ENCODE measurements at regions not wholly inside any gene's neighbourhood (a gene's known extent, or its start where the extent isn't known, plus 50 kb on each side); places are given as distances from the start of the nearest gene placed in this dataset.

GRCh38 chr7:24034251-24034650 lies 249.7 kb upstream of the NPY start:
- H3K4me1 Mint-ChIP-seq (ENCODE audit: low read depth): peaks cover 6% of the 10 kb centered on the region
- H3K36me3 Mint-ChIP-seq (ENCODE audit: low read depth): no peaks in the 10 kb centered on the region
- H3K27ac Mint-ChIP-seq: no peak overlapping the region
- no peak for DNase-seq (ENCODE audit: low spot score)
- H3K4me3 Mint-ChIP-seq: no peak overlapping the region
- no peaks in the 10 kb centered on the region for H3K27me3 Mint-ChIP-seq (ENCODE audit: low read depth)
- H3K9me3 Mint-ChIP-seq: no peaks in the 10 kb centered on the region

DNA sequence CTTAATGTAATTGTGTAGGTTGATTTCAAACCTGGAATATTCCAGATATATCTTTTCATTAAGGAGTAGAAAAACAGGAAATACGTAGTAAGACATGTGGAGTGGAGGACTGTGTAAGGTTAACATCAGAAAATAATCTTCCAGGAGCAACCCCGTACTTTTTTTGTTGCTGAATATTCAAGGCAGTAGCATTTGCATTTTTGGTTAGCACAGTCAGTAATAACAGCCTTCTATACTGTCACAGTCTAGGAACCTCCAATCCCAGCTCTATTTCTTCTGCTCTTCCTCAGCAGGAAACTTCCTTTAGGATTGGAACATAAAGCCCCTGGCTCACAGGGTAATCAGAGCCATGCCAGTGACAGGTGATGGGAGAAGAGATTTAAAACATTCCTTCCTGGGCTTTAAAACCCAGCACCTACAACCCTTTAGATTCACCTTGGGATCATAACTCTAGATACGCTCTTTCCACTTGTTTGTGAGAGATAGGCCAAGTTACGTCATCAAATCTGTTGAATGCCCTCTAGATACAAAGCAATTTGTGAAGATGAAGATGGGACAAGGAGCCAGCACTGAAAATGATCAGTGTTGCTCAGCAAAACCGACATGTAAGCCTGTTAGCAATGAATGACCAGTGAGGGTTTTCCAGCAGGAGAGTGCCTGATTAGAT lies 248.5 kb upstream of the NPY start:
- Mint-ChIP-seq H3K9me3 (no peaks in the 10 kb centered on the region), H3K4me3 (no peak overlapping the region)

GRCh38 chr7:24036033-24036412 lies 248.0 kb upstream of the NPY start:
- H3K9me3 Mint-ChIP-seq: no peaks in the 10 kb centered on the region
- H3K27me3 Mint-ChIP-seq (ENCODE audit: low read depth): no peaks in the 10 kb centered on the region
- DNase-seq (ENCODE audit: low spot score): no peak
- peaks cover 6% of the 10 kb centered on the region for H3K4me1 Mint-ChIP-seq (ENCODE audit: low read depth)
- H3K4me3 Mint-ChIP-seq: no peak overlapping the region
- H3K27ac Mint-ChIP-seq: no peak overlapping the region
- H3K36me3 Mint-ChIP-seq (ENCODE audit: low read depth): no peaks in the 10 kb centered on the region

More for the DNA sequence above, 248.5 kb upstream of the NPY start:
- Mint-ChIP-seq H3K27ac (no peak overlapping the region), H3K36me3 (ENCODE audit: low read depth) (no peaks in the 10 kb centered on the region), H3K4me1 (ENCODE audit: low read depth) (peaks cover 6% of the 10 kb centered on the region), H3K27me3 (ENCODE audit: low read depth) (no peaks in the 10 kb centered on the region)
- DNase-seq (ENCODE audit: low spot score): no peak

GRCh38 chr7:24038993-24039392 lies 245.0 kb upstream of the NPY start:
- Mint-ChIP-seq H3K27ac (no peak overlapping the region), H3K27me3 (ENCODE audit: low read depth) (no peaks in the 10 kb centered on the region), H3K9me3 (no peaks in the 10 kb centered on the region), H3K4me1 (ENCODE audit: low read depth) (peaks cover 6% of the 10 kb centered on the region), H3K4me3 (no peak overlapping the region), H3K36me3 (ENCODE audit: low read depth) (no peaks in the 10 kb centered on the region)
- no peak for DNase-seq (ENCODE audit: low spot score)

DNA sequence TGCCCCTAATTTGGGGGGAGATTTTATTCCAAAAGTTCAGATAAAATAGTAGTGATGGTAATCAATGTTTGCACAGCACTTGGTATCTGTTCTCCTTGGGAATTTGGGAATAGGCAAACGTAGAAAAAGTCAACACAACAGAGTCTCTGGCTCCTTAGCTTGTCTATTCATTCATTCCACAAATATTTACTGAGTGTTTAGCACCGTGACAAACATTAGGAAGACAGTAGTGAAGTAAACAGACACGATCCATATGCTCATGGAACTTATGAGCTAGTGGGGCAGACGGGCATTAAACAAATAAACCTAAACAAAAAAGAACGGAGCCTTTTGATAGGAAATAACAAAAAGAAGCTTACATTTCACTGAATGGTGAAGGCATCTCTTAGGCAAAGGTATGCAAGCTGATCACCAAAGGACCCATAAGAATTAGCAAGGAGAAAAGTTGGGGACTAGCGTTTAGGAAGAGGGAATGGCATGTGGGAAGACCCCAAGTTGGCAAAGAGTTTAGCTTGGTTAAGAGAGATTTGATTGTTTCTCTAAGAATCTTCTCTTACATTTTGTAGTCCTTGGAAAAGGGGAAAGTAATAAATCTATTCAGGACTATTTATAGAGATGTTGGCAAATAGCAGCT lies 243.9 kb upstream of the NPY start:
- no peaks in the 10 kb centered on the region for H3K36me3 Mint-ChIP-seq (ENCODE audit: low read depth)
- H3K27ac Mint-ChIP-seq: no peak overlapping the region
- H3K27me3 Mint-ChIP-seq (ENCODE audit: low read depth): peaks cover 5% of the 10 kb centered on the region
- no peak overlapping the region for H3K4me3 Mint-ChIP-seq
- H3K4me1 Mint-ChIP-seq (ENCODE audit: low read depth): peaks cover 6% of the 10 kb centered on the region
- no peak for DNase-seq (ENCODE audit: low spot score)
- no peaks in the 10 kb centered on the region for H3K9me3 Mint-ChIP-seq

DNA sequence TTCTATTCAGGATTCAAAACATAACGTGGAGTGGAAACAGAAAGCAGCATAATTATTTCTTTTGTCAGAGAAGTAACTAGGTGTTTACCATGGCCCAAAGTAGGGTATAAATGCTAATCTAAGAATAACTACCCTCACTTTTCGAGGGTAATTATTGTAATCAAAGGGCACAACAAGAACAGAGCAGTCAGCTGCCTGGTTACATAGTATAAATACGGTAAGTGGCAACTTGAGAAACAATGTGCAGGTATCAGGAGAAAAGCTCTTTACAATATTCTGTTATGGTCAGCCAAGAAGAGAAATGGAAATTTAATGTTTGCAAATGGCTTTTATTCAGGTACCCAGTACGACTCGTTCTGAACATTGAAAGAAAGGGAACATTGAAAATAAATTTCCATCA lies 242.0 kb upstream of the NPY start:
- Mint-ChIP-seq H3K27ac (no peak overlapping the region), H3K9me3 (no peaks in the 10 kb centered on the region), H3K27me3 (ENCODE audit: low read depth) (peaks cover 5% of the 10 kb centered on the region), H3K4me1 (ENCODE audit: low read depth) (no peaks in the 10 kb centered on the region), H3K4me3 (no peak overlapping the region), H3K36me3 (ENCODE audit: low read depth) (no peaks in the 10 kb centered on the region)
- no peak for DNase-seq (ENCODE audit: low spot score)

DNA sequence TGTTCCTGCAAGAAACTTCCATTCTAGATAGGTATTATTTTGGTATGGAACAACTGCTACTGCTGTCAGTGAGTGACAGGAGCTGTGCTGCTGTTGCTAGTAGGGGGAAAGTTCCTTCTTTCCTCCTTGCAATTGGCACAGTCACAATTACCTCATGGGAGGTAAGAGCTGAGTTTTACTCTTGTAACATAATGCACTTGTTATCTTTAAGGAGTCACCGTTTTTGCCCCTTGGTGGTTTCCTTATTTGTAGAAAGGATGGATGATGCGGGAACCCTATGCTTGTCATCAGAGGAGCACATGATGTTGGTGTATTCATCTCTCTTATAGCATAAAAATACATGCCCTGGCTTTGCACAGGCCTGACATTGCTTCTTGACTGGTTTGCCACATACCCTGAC lies 234.7 kb upstream of the NPY start:
- DNase-seq (ENCODE audit: low spot score): no peak
- Mint-ChIP-seq H3K27ac (no peak overlapping the region), H3K36me3 (ENCODE audit: low read depth) (no peaks in the 10 kb centered on the region), H3K27me3 (ENCODE audit: low read depth) (peaks cover 29% of the 10 kb centered on the region), H3K4me1 (ENCODE audit: low read depth) (peaks cover 10% of the 10 kb centered on the region), H3K9me3 (no peaks in the 10 kb centered on the region), H3K4me3 (no peak overlapping the region)

DNA sequence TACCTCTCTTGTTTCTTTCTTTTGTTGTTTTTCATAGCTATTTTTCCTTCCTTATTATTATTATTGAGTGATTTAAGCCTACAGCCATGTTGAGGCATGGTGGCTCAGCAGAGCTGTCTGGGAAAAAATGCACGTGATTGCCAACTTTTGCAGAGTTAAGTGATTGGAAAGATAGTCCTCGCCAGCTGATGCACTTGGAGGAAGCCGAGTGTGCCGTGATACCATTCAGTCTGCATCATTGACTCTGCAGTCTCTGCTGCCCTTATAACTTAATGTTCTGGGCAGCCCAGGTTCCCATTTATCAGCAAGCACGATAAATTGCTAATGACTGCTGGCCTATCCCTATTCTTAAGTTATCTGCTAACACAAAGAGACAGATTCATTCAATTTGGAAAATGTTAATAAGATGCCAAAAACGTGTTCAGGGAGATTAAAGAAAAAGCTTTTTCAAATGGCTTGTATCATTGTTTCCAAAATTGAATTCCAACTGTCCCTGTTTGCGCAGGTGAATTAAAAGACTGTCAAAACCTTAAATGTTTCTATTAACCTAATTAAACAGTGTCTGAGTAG lies 232.9 kb upstream of the NPY start:
- H3K36me3 Mint-ChIP-seq (ENCODE audit: low read depth): no peaks in the 10 kb centered on the region

GRCh38 chr7:24051651-24052050 lies 232.3 kb upstream of the NPY start:
- no peak overlapping the region for H3K27ac Mint-ChIP-seq
- H3K36me3 Mint-ChIP-seq (ENCODE audit: low read depth): no peaks in the 10 kb centered on the region
- H3K4me1 Mint-ChIP-seq (ENCODE audit: low read depth): peaks cover 10% of the 10 kb centered on the region
- DNase-seq (ENCODE audit: low spot score): no peak
- no peak overlapping the region for H3K4me3 Mint-ChIP-seq
- peaks cover 36% of the 10 kb centered on the region for H3K27me3 Mint-ChIP-seq (ENCODE audit: low read depth)
- H3K9me3 Mint-ChIP-seq: no peaks in the 10 kb centered on the region

More for the DNA sequence above, 232.9 kb upstream of the NPY start:
- H3K27ac Mint-ChIP-seq: no peak overlapping the region
- H3K27me3 Mint-ChIP-seq (ENCODE audit: low read depth): peaks cover 36% of the 10 kb centered on the region
- no peak for DNase-seq (ENCODE audit: low spot score)
- no peak overlapping the region for H3K4me3 Mint-ChIP-seq
- no peaks in the 10 kb centered on the region for H3K9me3 Mint-ChIP-seq
- H3K4me1 Mint-ChIP-seq (ENCODE audit: low read depth): peaks cover 10% of the 10 kb centered on the region

DNA sequence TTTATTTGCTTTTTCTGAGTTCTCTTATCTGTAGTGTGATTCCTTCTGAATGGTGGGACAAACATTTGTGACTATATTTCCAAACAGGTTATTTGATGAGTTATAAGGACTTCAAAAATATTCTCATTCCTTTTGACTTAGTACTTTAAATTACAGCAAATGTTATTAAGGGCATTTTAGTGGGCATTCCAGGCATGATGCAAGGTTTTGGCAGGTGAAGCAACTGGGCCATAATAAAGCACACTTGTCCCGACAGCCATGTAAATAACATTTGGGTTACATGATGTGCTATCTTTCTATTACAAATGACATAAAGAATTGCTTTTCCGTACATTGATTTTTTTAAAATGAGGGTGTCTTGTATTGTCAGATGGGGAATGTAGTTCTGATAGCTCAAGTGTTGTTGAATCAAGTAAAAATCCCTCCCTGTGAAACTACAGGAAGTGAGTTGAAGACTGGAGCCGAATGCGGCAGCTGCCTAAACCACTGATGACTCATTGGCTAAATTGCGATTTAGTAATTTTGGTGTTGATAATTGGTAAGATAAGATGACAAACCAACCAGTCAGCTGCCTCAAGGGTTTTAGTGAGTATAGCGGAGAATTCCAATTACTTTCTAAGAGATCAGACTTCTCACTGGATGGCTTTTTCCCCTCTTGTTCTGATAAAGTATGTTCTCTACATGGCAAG lies 231.3 kb upstream of the NPY start:
- Mint-ChIP-seq H3K36me3 (ENCODE audit: low read depth) (no peaks in the 10 kb centered on the region), H3K27ac (no peak overlapping the region)

GRCh38 chr7:24054236-24054635 lies 229.8 kb upstream of the NPY start:
- H3K4me1 Mint-ChIP-seq (ENCODE audit: low read depth): peaks cover 10% of the 10 kb centered on the region
- no peak for DNase-seq (ENCODE audit: low spot score)
- H3K27me3 Mint-ChIP-seq (ENCODE audit: low read depth): peaks cover 34% of the 10 kb centered on the region
- no peak overlapping the region for H3K4me3 Mint-ChIP-seq
- no peak overlapping the region for H3K27ac Mint-ChIP-seq
- no peaks in the 10 kb centered on the region for H3K36me3 Mint-ChIP-seq (ENCODE audit: low read depth)
- H3K9me3 Mint-ChIP-seq: no peaks in the 10 kb centered on the region

More for the DNA sequence above, 231.3 kb upstream of the NPY start:
- Mint-ChIP-seq H3K9me3 (no peaks in the 10 kb centered on the region), H3K27me3 (ENCODE audit: low read depth) (peaks cover 35% of the 10 kb centered on the region), H3K4me3 (no peak overlapping the region), H3K4me1 (ENCODE audit: low read depth) (peaks cover 10% of the 10 kb centered on the region)
- DNase-seq (ENCODE audit: low spot score): peak; percentile 15

GRCh38 chr7:24057243-24057642 lies 226.7 kb upstream of the NPY start:
- peaks cover 26% of the 10 kb centered on the region for H3K27me3 Mint-ChIP-seq (ENCODE audit: low read depth)

GRCh38 chr7:24058953-24059352 lies 225.0 kb upstream of the NPY start:
- no peak for DNase-seq (ENCODE audit: low spot score)
- Mint-ChIP-seq H3K27ac (no peak overlapping the region), H3K4me1 (ENCODE audit: low read depth) (no peaks in the 10 kb centered on the region)

More at GRCh38 chr7:24057243-24057642, 226.7 kb upstream of the NPY start:
- Mint-ChIP-seq H3K4me1 (ENCODE audit: low read depth) (peaks cover 10% of the 10 kb centered on the region), H3K9me3 (no peaks in the 10 kb centered on the region), H3K36me3 (ENCODE audit: low read depth) (no peaks in the 10 kb centered on the region), H3K4me3 (no peak overlapping the region), H3K27ac (no peak overlapping the region)
- DNase-seq (ENCODE audit: low spot score): no peak

GRCh38 chr7:24059775-24060174 lies 224.2 kb upstream of the NPY start:
- Mint-ChIP-seq H3K36me3 (ENCODE audit: low read depth) (no peaks in the 10 kb centered on the region), H3K27ac (no peak overlapping the region), H3K4me1 (ENCODE audit: low read depth) (no peaks in the 10 kb centered on the region), H3K4me3 (no peak overlapping the region), H3K9me3 (no peaks in the 10 kb centered on the region), H3K27me3 (ENCODE audit: low read depth) (peaks cover 6% of the 10 kb centered on the region)
- no peak for DNase-seq (ENCODE audit: low spot score)

More at GRCh38 chr7:24058953-24059352, 225.0 kb upstream of the NPY start:
- Mint-ChIP-seq H3K36me3 (ENCODE audit: low read depth) (no peaks in the 10 kb centered on the region), H3K4me3 (no peak overlapping the region), H3K27me3 (ENCODE audit: low read depth) (peaks cover 14% of the 10 kb centered on the region), H3K9me3 (no peaks in the 10 kb centered on the region)

Measured in T-helper 2 cell treated with Interferon-gamma antibody and Interleukin-4, amounts not matched to agents 5 μg/mL and 100 μg/mL, for 36 hours (primary cell).